ENCODE measurements at regions not wholly inside any gene's neighbourhood (a gene's known extent, or its start where the extent isn't known, plus 50 kb on each side); places are given as distances from the start of the nearest gene placed in this dataset.

GRCh38 chr11:87490671-87491070, 452.9 kb downstream of the TMEM135 start:
- no peak overlapping the region for H2AFZ ChIP-seq
- peaks cover 4% of the 10 kb centered on the region; the same call in 1 of the 2 replicates for H3K9me2 ChIP-seq (ENCODE audit: insufficient read depth)
- no peaks in the 10 kb centered on the region for H3K79me2 ChIP-seq (replicated peaks; ENCODE audit: insufficient read depth)
- H3K27me3 ChIP-seq (ENCODE audit: insufficient read depth), result no peaks in the 10 kb centered on the region; the same call in 1 of the 2 replicates
- H3K4me2 ChIP-seq, result no peak overlapping the region
- Mint-ChIP-seq H3K9me3 (peaks cover 12% of the 10 kb centered on the region; the same call in 2 of the 3 replicates), H3K36me3 (ENCODE audit: low read depth) (peaks cover 12% of the 10 kb centered on the region; the same call in 2 of the 3 replicates), H3K27me3 (ENCODE audit: insufficient read depth, low read depth, poor library complexity) (peaks cover 14% of the 10 kb centered on the region), H3K27ac (no peak overlapping the region), H3K4me3 (no peak overlapping the region), H3K4me1 (peaks cover 27% of the 10 kb centered on the region)
- DNase-seq (ENCODE audit: low spot score), result no peak
- peaks cover 26% of the 10 kb centered on the region for H3K4me1 ChIP-seq (ENCODE audit: insufficient read depth)
- H3K27ac ChIP-seq (ENCODE audit: low read depth), result no peak overlapping the region
- no peaks in the 10 kb centered on the region for H3F3A ChIP-seq (replicated peaks; ENCODE audit: low read depth)
- H3K36me3 ChIP-seq (ENCODE audit: insufficient read depth), result no peaks in the 10 kb centered on the region
- TF ChIP-seq STAT1 (IDR thresholded peaks at IDR 0.05; ENCODE audit: unreplicated experiment) (no peak), ZNF462 (CRISPR knock-in tag; IDR thresholded peaks at IDR 0.05) (no peak), ZNF114 (CRISPR knock-in tag; IDR thresholded peaks at IDR 0.05) (no peak), EZH2phosphoT487 (IDR thresholded peaks at IDR 0.05; ENCODE audit: unreplicated experiment) (no peak), CTCF (conservative IDR thresholded peaks at IDR 0.05; ENCODE audit: low read depth in 2 of 2) (no peak), REST (IDR thresholded peaks at IDR 0.05; ENCODE audit: unreplicated experiment) (no peak), POLR2AphosphoS5 (IDR thresholded peaks at IDR 0.05; ENCODE audit: low read depth) (no peak), NANOG (IDR thresholded peaks at IDR 0.05; ENCODE audit: borderline replicate concordance) (no peak), JUNB (IDR thresholded peaks at IDR 0.05; ENCODE audit: unreplicated experiment) (no peak), ZNF331 (CRISPR knock-in tag; IDR thresholded peaks at IDR 0.05; ENCODE audit: low read depth) (no peak), CREB1 (CRISPR knock-in tag; IDR thresholded peaks at IDR 0.05; ENCODE audit: low read depth) (no peak), EZH2 (IDR thresholded peaks at IDR 0.05; ENCODE audit: low read depth, unreplicated experiment) (no peak), ETS1 (IDR thresholded peaks at IDR 0.05) (no peak)
- H4K20me1 ChIP-seq (replicated peaks; ENCODE audit: insufficient read depth), result no peaks in the 10 kb centered on the region
- ATAC-seq, result no peak
- H3K4me3 ChIP-seq, result no peak overlapping the region

Data from GM23338 (cell line).